GM19467 (cell line): ENCODE measurements at regions not wholly inside any gene's neighbourhood (a gene's known extent, or its start where the extent isn't known, plus 50 kb on each side); places are given as distances from the start of the nearest gene placed in this dataset.
"Not testable (repeated sequence)": the region's sequence is repeated elsewhere in the genome, so short reads cannot be mapped to it uniquely, and the experiment has no call there.

Experiments used
- ATAC-seq: cut with Tn5 transposase; IDR thresholded peaks from one replicate; pipeline ENCODE4 v1.9.1; 2021; ENCODE audit warnings: mild to moderate bottlenecking, moderate library complexity; ENCODE audit not compliant: unreplicated experiment

- not testable (repeated sequence) for ATAC-seq
Measured at GRCh38 chr4:142897518-142897917, 51.4 kb upstream of the INPP4B start.

- no peak for ATAC-seq
Measured at GRCh38 chr4:142900622-142901021, 54.5 kb upstream of the INPP4B start.

- no peak for ATAC-seq
Measured at GRCh38 chr4:142901166-142901662, 55.1 kb upstream of the INPP4B start.

- not testable (repeated sequence) for ATAC-seq
Measured at GRCh38 chr4:142903617-142904016, 57.5 kb upstream of the INPP4B start.

GRCh38 chr4:142909908-142910307 lies 63.8 kb upstream of the INPP4B start:
- ATAC-seq: no peak

- no peak for ATAC-seq
Measured at GRCh38 chr4:142913034-142913433, 66.9 kb upstream of the INPP4B start.

- ATAC-seq: no peak
Measured at GRCh38 chr4:142913461-142914030, 67.4 kb upstream of the INPP4B start.

GRCh38 chr4:142917678-142918077 lies 71.6 kb upstream of the INPP4B start:
- ATAC-seq: no peak

- no peak for ATAC-seq
Measured at GRCh38 chr4:142922720-142923119, 76.6 kb upstream of the INPP4B start.

- ATAC-seq: no peak
Measured at GRCh38 chr4:142923619-142924018, 77.5 kb upstream of the INPP4B start.

GRCh38 chr4:142925161-142925560 lies 79.1 kb upstream of the INPP4B start:
- ATAC-seq: no peak

GRCh38 chr4:142927721-142928120 lies 81.6 kb upstream of the INPP4B start:
- no peak for ATAC-seq

- ATAC-seq: no peak
Measured at GRCh38 chr4:142929526-142929925, 83.4 kb upstream of the INPP4B start.

GRCh38 chr4:142933207-142933606 lies 87.1 kb upstream of the INPP4B start:
- ATAC-seq: no peak

- ATAC-seq: no peak
Measured at GRCh38 chr4:142940425-142941330, 94.6 kb upstream of the INPP4B start.

GRCh38 chr4:142944565-142944964 lies 98.5 kb upstream of the INPP4B start:
- ATAC-seq: no peak

- no peak for ATAC-seq
Measured at GRCh38 chr4:142952821-142953580, 106.9 kb upstream of the INPP4B start.

GRCh38 chr4:142954415-142954814 lies 108.3 kb upstream of the INPP4B start:
- ATAC-seq: no peak

GRCh38 chr4:142955501-142955900 lies 109.4 kb upstream of the INPP4B start:
- no peak for ATAC-seq

- no peak for ATAC-seq
Measured at GRCh38 chr4:142959173-142959572, 113.1 kb upstream of the INPP4B start.

- no peak for ATAC-seq
Measured at GRCh38 chr4:142960126-142960525, 114.0 kb upstream of the INPP4B start.
